Panc1 (cell line): ENCODE measurements at regions not wholly inside any gene's neighbourhood (a gene's known extent, or its start where the extent isn't known, plus 50 kb on each side); places are given as distances from the start of the nearest gene placed in this dataset.

Experiments used
- ATAC-seq: fragments of 200-7000 bp; cut with Tn5 transposase; 2 replicates; pipeline ENCODE4 v1.9.1; 2020; ENCODE audit warnings: mild to moderate bottlenecking, moderate library complexity
- BruUV-seq: library from RNA; stranded (reverse); fragments of 400-500 nt; replicated peaks from 2 replicates; lab custom pipeline; 2021; lab: Mats Ljungman, UMichigan
- CTCF ChIA-PET: fragments of 300-600 bp; sonication (Branson Sonifier 250); formaldehyde crosslinking; loops from one replicate; lab custom pipeline; 2022; ENCODE audit warnings: antibody characterized with exemption; lab: Charles Lee
- POLR2A ChIA-PET: fragments of 300-600 bp; sonication (Branson Sonifier 250); formaldehyde crosslinking; loops from one replicate; lab custom pipeline; 2022; ENCODE audit warnings: antibody characterized with exemption; lab: Charles Lee
- DNase-seq: peaks from one replicate; pipeline ENCODE4 v3.0.0-alpha.2; 2010; ENCODE audit warnings: low read depth, low spot score
- H3K27ac ChIP-seq: 2 replicates; pipeline ENCODE4 v1.5.1; 2011; ENCODE audit warnings: mild to moderate bottlenecking, low read length, inconsistent platforms
- H3K27me3 ChIP-seq: fragments of 200-500 bp; sonication (Bioruptor generic); 2 replicates; pipeline ENCODE4 v1.6.0; 2014; ENCODE audit warnings: low read length, inconsistent platforms; ENCODE audit not compliant: control insufficient read depth, insufficient read depth
- H3K36me3 ChIP-seq: fragments of 200-500 bp; sonication (Bioruptor generic); 2 replicates; pipeline ENCODE4 v1.5.1; 2014; ENCODE audit warnings: inconsistent platforms, mild to moderate bottlenecking, low read length, moderate library complexity; ENCODE audit not compliant: control insufficient read depth, insufficient read depth
- H3K4me1 ChIP-seq: 2 replicates; pipeline ENCODE4 v1.5.1; 2011; ENCODE audit warnings: inconsistent platforms, mild to moderate bottlenecking, low read length, moderate library complexity; ENCODE audit not compliant: control insufficient read depth, insufficient read depth
- H3K4me3 ChIP-seq, 2 experiments: 2 replicates each; pipeline ENCODE4 v1.5.1; 2011 to 2012; ENCODE audit warnings: low read depth in 2 of 2, low read length in 2 of 2, mild to moderate bottlenecking in 2 of 2, inconsistent platforms in 1 of 2, moderate library complexity in 1 of 2
- H3K9me3 ChIP-seq: fragments of 200-500 bp; sonication (Bioruptor generic); 2 replicates; pipeline ENCODE4 v1.5.1; 2014; ENCODE audit warnings: low read depth, mild to moderate bottlenecking, inconsistent platforms, low read length, moderate library complexity; ENCODE audit not compliant: control insufficient read depth, insufficient read depth
- CTCF ChIP-seq: fragments of 450-650 bp; IDR thresholded peaks from 2 replicates; pipeline ENCODE4 v1.5.1; 2017; ENCODE audit warnings: mild to moderate bottlenecking
- POLR2AphosphoS5 ChIP-seq: IDR thresholded peaks from 2 replicates; pipeline ENCODE4 v1.6.1; 2012; ENCODE audit warnings: mild to moderate bottlenecking, low read depth, low read length, moderate library complexity
- REST ChIP-seq, 2 experiments: IDR thresholded peaks; 2 replicates each; pipeline ENCODE4 v1.6.1; 2011 to 2012; ENCODE audit warnings: low read depth in 2 of 2, control low read depth in 1 of 2, low read length in 1 of 2, mild to moderate bottlenecking in 1 of 2, moderate library complexity in 1 of 2; ENCODE audit not compliant: insufficient read depth in 1 of 2
- SIN3A ChIP-seq: IDR thresholded peaks from 2 replicates; pipeline ENCODE4 v1.6.1; 2012; ENCODE audit warnings: low read depth, mild to moderate bottlenecking, low read length, moderate library complexity, borderline replicate concordance; ENCODE audit not compliant: insufficient read depth
- TCF7L2 ChIP-seq: IDR thresholded peaks from 2 replicates; pipeline ENCODE4 v1.6.1; 2011; ENCODE audit warnings: mild to moderate bottlenecking, low read depth, low read length, inconsistent platforms
- in situ Hi-C: cut with HindIII; loops from 2 replicates; pipeline ENCODE4 v1.10.0; 2016; ENCODE audit warnings: low sequenced_read_pairs, low pct_unique_long_range_greater_than_20kb
- intact Hi-C: fragments of 100-400 bp; cut with micrococcal nuclease; formaldehyde crosslinking; loops from one replicate; pipeline ENCODE4 v1.10.0; 2022; ENCODE audit not compliant: unreplicated experiment

GRCh38 chr4:85218756-85219155, 252.3 kb upstream of the WDFY3 start:
- Histone ChIP-seq H3K27me3 (no peaks in the 10 kb centered on the region), H3K4me1 (no peaks in the 10 kb centered on the region), H3K27ac (no peak overlapping the region), H3K9me3 (no peaks in the 10 kb centered on the region; the same call in 1 of the 2 replicates), H3K36me3 (no peaks in the 10 kb centered on the region), H3K4me3 (no peak overlapping the region)
- no peak for DNase-seq
- intact Hi-C loops (no loop called here), in situ Hi-C loops (no loop called here)
- no peak for ATAC-seq
- TF ChIP-seq SIN3A (no peak), REST (IDR thresholded peaks at IDR 0.05; ENCODE audit: insufficient read depth in 1 of 2, low read depth in 2 of 2, low read length in 1 of 2) (no peak), TCF7L2 (no peak), CTCF (no peak), POLR2AphosphoS5 (no peak)
- ChIA-PET POLR2A (no interaction called here), CTCF (no interaction called here)
- no TSS peak for BruUV-seq

GRCh38 chr4:85221606-85222005, 253.3 kb upstream of the ARHGAP24 start:
- Histone ChIP-seq H3K36me3 (no peaks in the 10 kb centered on the region), H3K4me3 (no peak overlapping the region), H3K4me1 (no peaks in the 10 kb centered on the region), H3K27ac (no peak overlapping the region), H3K9me3 (no peaks in the 10 kb centered on the region; the same call in 1 of the 2 replicates), H3K27me3 (no peaks in the 10 kb centered on the region)
- CTCF ChIA-PET: no interaction called here
- intact Hi-C loops (no loop called here), in situ Hi-C loops (no loop called here)
- ATAC-seq (no peak), DNase-seq (no peak)
- POLR2A ChIA-PET: no interaction called here
- TF ChIP-seq POLR2AphosphoS5: no peak
- TF ChIP-seq SIN3A: no peak
- TF ChIP-seq TCF7L2: no peak
- no peak for TF ChIP-seq REST (IDR thresholded peaks at IDR 0.05; ENCODE audit: insufficient read depth in 1 of 2, low read depth in 2 of 2, low read length in 1 of 2)
- TF ChIP-seq CTCF: no peak
- no TSS peak for BruUV-seq
